WTC11 (cell line): ENCODE measurements at regions not wholly inside any gene's neighbourhood (a gene's known extent, or its start where the extent isn't known, plus 50 kb on each side); places are given as distances from the start of the nearest gene placed in this dataset.
"Not testable (repeated sequence)": the region's sequence is repeated elsewhere in the genome, so short reads cannot be mapped to it uniquely, and the experiment has no call there.

ENCODE experiments used
- ATAC-seq: fragments of 200-7000 bp; cut with Tn5 transposase; 2 replicates; pipeline ENCODE4 v1.10.0; 2021; ENCODE audit warnings: mild to moderate bottlenecking, moderate library complexity
- CTCF ChIA-PET: fragments of 300-600 bp; sonication (Branson Sonifier 250); formaldehyde crosslinking; loops from one replicate; lab custom pipeline; 2021; ENCODE audit warnings: antibody characterized with exemption; lab: Charles Lee
- POLR2A ChIA-PET: fragments of 350-600 bp; sonication (Branson Sonifier 250); formaldehyde crosslinking; loops from one replicate; lab custom pipeline; 2021; ENCODE audit warnings: antibody characterized with exemption; lab: Charles Lee
- DNase-seq: peaks from one replicate; pipeline ENCODE4 v3.0.0; 2021; ENCODE audit warnings: low spot score
- H3K27ac Mint-ChIP-seq: 2 replicates; pipeline ENCODE4 v1.8.0; 2021; ENCODE audit warnings: mixed read lengths
- H3K27me3 Mint-ChIP-seq: 2 replicates; pipeline ENCODE4 v1.8.0; 2021; ENCODE audit warnings: low read depth, mild to moderate bottlenecking, moderate library complexity, mixed read lengths
- H3K36me3 Mint-ChIP-seq: 2 replicates; pipeline ENCODE4 v1.8.0; 2021; ENCODE audit warnings: mixed read lengths
- H3K4me1 Mint-ChIP-seq: 2 replicates; pipeline ENCODE4 v1.8.0; 2022; ENCODE audit warnings: mixed read lengths
- H3K4me3 Mint-ChIP-seq: 2 replicates; pipeline ENCODE4 v1.8.0; 2021; ENCODE audit warnings: mild to moderate bottlenecking, moderate library complexity, mixed read lengths
- H3K9me3 Mint-ChIP-seq: 2 replicates; pipeline ENCODE4 v1.8.0; 2021; ENCODE audit warnings: mixed read lengths
- ATF1 ChIP-seq: sonication (generic); formaldehyde crosslinking; IDR thresholded peaks from 2 replicates; pipeline ENCODE4 v1.8.1; 2023; ENCODE audit warnings: mild to moderate bottlenecking, moderate library complexity, missing genetic modification reagents
- EMX1 ChIP-seq: fragments of 250-450 bp; sonication (Bioruptor Pico); IDR thresholded peaks from 2 replicates; pipeline ENCODE4 v1.8.0; 2021; ENCODE audit warnings: mild to moderate bottlenecking
- ETV6 ChIP-seq: sonication (generic); formaldehyde crosslinking; IDR thresholded peaks from 2 replicates; pipeline ENCODE4 v1.8.1; 2022; ENCODE audit warnings: mild to moderate bottlenecking, missing genetic modification reagents
- FOXJ3 ChIP-seq: sonication (generic); formaldehyde crosslinking; IDR thresholded peaks from 2 replicates; pipeline ENCODE4 v1.9.0; 2021; ENCODE audit warnings: missing genetic modification reagents, mild to moderate bottlenecking, borderline replicate concordance
- GABPB1 ChIP-seq: sonication (generic); formaldehyde crosslinking; IDR thresholded peaks from 2 replicates; pipeline ENCODE4 v1.8.1; 2023; ENCODE audit warnings: mild to moderate bottlenecking, missing genetic modification reagents
- NFYB ChIP-seq: sonication (generic); formaldehyde crosslinking; conservative IDR thresholded peaks from 2 replicates; pipeline ENCODE4 v1.8.0; 2022; ENCODE audit warnings: low read depth, missing genetic modification reagents
- NR1H2 ChIP-seq: sonication (generic); formaldehyde crosslinking; IDR thresholded peaks from 2 replicates; pipeline ENCODE4 v1.9.0; 2021; ENCODE audit warnings: mild to moderate bottlenecking, moderate library complexity, missing genetic modification reagents
- SMAD4 ChIP-seq: sonication (generic); formaldehyde crosslinking; IDR thresholded peaks from 2 replicates; pipeline ENCODE4 v1.8.0; 2022; ENCODE audit warnings: mild to moderate bottlenecking, missing genetic modification reagents
- ZNF121 ChIP-seq: sonication (generic); formaldehyde crosslinking; IDR thresholded peaks from 2 replicates; pipeline ENCODE4 v1.8.0; 2023; ENCODE audit warnings: missing genetic modification reagents
- ZNF219 ChIP-seq: sonication (generic); formaldehyde crosslinking; IDR thresholded peaks from 2 replicates; pipeline ENCODE4 v1.8.0; 2023; ENCODE audit warnings: missing genetic modification reagents, mild to moderate bottlenecking, borderline replicate concordance
- ZNF423 ChIP-seq: fragments of 250-450 bp; sonication (Bioruptor Pico); IDR thresholded peaks from 2 replicates; pipeline ENCODE4 v2.1.2; 2022; ENCODE audit warnings: mild to moderate bottlenecking, moderate library complexity
- ZNF671 ChIP-seq: fragments of 250-450 bp; sonication (Bioruptor Pico); IDR thresholded peaks from 2 replicates; pipeline ENCODE4 v1.8.0; 2021; ENCODE audit warnings: mild to moderate bottlenecking
- ZSCAN18 ChIP-seq: fragments of 250-450 bp; sonication (Bioruptor Pico); IDR thresholded peaks from 2 replicates; pipeline ENCODE4 v2.1.2; 2022; ENCODE audit warnings: mild to moderate bottlenecking, moderate library complexity
- TF ChIP-seq, protein P1 (sequence below): sonication (generic); formaldehyde crosslinking; IDR thresholded peaks from 2 replicates; pipeline ENCODE4 v1.8.1; 2023; ENCODE audit warnings: mild to moderate bottlenecking, missing genetic modification reagents, borderline replicate concordance
- TF ChIP-seq, protein P2 (sequence below): sonication (generic); formaldehyde crosslinking; IDR thresholded peaks from 2 replicates; pipeline ENCODE4 v1.8.1; 2022; ENCODE audit warnings: low read depth, mild to moderate bottlenecking, moderate library complexity, missing genetic modification reagents, borderline replicate concordance
- TF ChIP-seq, protein P3 (sequence below): sonication (generic); formaldehyde crosslinking; IDR thresholded peaks from 2 replicates; pipeline ENCODE4 v1.8.0; 2022; ENCODE audit warnings: mild to moderate bottlenecking, missing genetic modification reagents
- TF ChIP-seq, protein P4 (sequence below): sonication (generic); formaldehyde crosslinking; conservative IDR thresholded peaks from 2 replicates; pipeline ENCODE4 v1.8.1; 2023; ENCODE audit warnings: mild to moderate bottlenecking, low read depth, missing genetic modification reagents, moderate library complexity

DNA sequence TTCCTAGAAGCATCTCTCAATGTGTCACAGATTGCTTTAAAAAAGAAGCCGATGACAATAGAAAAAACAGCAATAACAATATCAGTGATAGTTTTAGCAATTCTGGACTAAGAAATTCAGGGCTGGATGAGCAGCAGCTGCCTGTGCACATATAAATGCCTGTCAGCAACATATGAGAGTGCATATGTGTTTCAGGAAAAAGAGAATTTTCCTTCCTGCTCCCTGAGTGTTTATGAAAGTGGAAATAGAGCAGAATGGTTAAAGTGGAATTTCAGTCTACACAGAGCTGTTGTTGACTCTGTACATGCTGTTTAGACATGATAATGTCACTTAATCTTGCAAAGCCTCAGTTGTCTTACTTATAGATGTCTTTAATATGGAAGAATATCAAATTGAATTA lies 164.4 kb upstream of the PCDH7 start (continued):
- TF ChIP-seq, protein P1, sequence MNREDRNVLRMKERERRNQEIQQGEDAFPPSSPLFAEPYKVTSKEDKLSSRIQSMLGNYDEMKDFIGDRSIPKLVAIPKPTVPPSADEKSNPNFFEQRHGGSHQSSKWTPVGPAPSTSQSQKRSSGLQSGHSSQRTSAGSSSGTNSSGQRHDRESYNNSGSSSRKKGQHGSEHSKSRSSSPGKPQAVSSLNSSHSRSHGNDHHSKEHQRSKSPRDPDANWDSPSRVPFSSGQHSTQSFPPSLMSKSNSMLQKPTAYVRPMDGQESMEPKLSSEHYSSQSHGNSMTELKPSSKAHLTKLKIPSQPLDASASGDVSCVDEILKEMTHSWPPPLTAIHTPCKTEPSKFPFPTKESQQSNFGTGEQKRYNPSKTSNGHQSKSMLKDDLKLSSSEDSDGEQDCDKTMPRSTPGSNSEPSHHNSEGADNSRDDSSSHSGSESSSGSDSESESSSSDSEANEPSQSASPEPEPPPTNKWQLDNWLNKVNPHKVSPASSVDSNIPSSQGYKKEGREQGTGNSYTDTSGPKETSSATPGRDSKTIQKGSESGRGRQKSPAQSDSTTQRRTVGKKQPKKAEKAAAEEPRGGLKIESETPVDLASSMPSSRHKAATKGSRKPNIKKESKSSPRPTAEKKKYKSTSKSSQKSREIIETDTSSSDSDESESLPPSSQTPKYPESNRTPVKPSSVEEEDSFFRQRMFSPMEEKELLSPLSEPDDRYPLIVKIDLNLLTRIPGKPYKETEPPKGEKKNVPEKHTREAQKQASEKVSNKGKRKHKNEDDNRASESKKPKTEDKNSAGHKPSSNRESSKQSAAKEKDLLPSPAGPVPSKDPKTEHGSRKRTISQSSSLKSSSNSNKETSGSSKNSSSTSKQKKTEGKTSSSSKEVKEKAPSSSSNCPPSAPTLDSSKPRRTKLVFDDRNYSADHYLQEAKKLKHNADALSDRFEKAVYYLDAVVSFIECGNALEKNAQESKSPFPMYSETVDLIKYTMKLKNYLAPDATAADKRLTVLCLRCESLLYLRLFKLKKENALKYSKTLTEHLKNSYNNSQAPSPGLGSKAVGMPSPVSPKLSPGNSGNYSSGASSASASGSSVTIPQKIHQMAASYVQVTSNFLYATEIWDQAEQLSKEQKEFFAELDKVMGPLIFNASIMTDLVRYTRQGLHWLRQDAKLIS (CRISPR knock-in tag), result no peak
- TF ChIP-seq, protein P2, sequence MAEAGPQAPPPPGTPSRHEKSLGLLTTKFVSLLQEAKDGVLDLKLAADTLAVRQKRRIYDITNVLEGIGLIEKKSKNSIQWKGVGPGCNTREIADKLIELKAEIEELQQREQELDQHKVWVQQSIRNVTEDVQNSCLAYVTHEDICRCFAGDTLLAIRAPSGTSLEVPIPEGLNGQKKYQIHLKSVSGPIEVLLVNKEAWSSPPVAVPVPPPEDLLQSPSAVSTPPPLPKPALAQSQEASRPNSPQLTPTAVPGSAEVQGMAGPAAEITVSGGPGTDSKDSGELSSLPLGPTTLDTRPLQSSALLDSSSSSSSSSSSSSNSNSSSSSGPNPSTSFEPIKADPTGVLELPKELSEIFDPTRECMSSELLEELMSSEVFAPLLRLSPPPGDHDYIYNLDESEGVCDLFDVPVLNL (CRISPR knock-in tag), result no peak
- TF ChIP-seq ZNF423 (CRISPR knock-in tag) (no peak), ZNF671 (CRISPR knock-in tag) (no peak)

DNA sequence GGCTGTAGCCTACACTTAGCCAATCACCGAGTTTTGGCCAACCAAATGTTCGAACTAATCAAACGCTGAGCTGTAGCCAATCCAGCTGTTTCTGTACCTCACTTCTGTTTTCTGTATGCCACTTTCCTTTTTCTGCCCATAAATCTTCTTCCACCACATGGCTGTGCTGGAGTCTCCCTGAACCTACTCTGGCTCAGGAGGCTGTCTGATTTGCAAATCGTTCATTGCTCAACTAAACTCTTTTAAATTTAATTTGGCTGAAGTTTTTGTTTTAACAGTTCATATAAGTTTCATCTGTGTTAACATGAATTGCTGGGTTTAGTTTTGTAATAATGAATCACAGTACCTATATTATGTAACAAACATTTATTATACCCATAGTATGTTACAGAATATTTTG lies 160.7 kb upstream of the PCDH7 start:
- TF ChIP-seq NR1H2 (CRISPR knock-in tag) (no peak), SMAD4 (no peak), ZNF121 (CRISPR knock-in tag) (no peak), ZNF219 (CRISPR knock-in tag) (no peak), NFYB (no peak), EMX1 (no peak), ZSCAN18 (no peak), ETV6 (CRISPR knock-in tag) (no peak)
- TF ChIP-seq, protein P3, sequence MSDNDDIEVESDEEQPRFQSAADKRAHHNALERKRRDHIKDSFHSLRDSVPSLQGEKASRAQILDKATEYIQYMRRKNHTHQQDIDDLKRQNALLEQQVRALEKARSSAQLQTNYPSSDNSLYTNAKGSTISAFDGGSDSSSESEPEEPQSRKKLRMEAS (CRISPR knock-in tag), result no peak
- TF ChIP-seq, protein P4, sequence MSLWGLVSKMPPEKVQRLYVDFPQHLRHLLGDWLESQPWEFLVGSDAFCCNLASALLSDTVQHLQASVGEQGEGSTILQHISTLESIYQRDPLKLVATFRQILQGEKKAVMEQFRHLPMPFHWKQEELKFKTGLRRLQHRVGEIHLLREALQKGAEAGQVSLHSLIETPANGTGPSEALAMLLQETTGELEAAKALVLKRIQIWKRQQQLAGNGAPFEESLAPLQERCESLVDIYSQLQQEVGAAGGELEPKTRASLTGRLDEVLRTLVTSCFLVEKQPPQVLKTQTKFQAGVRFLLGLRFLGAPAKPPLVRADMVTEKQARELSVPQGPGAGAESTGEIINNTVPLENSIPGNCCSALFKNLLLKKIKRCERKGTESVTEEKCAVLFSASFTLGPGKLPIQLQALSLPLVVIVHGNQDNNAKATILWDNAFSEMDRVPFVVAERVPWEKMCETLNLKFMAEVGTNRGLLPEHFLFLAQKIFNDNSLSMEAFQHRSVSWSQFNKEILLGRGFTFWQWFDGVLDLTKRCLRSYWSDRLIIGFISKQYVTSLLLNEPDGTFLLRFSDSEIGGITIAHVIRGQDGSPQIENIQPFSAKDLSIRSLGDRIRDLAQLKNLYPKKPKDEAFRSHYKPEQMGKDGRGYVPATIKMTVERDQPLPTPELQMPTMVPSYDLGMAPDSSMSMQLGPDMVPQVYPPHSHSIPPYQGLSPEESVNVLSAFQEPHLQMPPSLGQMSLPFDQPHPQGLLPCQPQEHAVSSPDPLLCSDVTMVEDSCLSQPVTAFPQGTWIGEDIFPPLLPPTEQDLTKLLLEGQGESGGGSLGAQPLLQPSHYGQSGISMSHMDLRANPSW (CRISPR knock-in tag), result no peak
- ATAC-seq (no peak), DNase-seq (no peak)
- Mint-ChIP-seq H3K27me3 (no peaks in the 10 kb centered on the region), H3K9me3 (peaks cover 18% of the 10 kb centered on the region), H3K27ac (no peak overlapping the region), H3K36me3 (0 out of 2 replicates have a peak, but pooled peaks cover 3% of the 10 kb centered on the region), H3K4me1 (no peaks in the 10 kb centered on the region), H3K4me3 (no peak overlapping the region)
- ChIA-PET CTCF (no interaction called here), POLR2A (no interaction called here)

GRCh38 chr4:30586850-30587249 lies 133.3 kb upstream of the PCDH7 start:
- ATAC-seq, result peak; percentile 32; the same call in 1 of the 2 replicates
- ChIA-PET CTCF (no interaction called here), POLR2A (no interaction called here)
- H3K36me3 Mint-ChIP-seq, result no peaks in the 10 kb centered on the region
- H3K4me1 Mint-ChIP-seq, result no peaks in the 10 kb centered on the region
- no peak overlapping the region for H3K4me3 Mint-ChIP-seq
- no peaks in the 10 kb centered on the region for H3K27me3 Mint-ChIP-seq
- TF ChIP-seq FOXJ3, result no peak
- TF ChIP-seq GABPB1 (CRISPR knock-in tag), result no peak
- TF ChIP-seq ATF1 (CRISPR knock-in tag), result no peak
- H3K27ac Mint-ChIP-seq, result no peak overlapping the region
- no peak for DNase-seq
- H3K9me3 Mint-ChIP-seq, result 0 out of 2 replicates have a peak, but pooled peaks cover 3% of the 10 kb centered on the region

DNA sequence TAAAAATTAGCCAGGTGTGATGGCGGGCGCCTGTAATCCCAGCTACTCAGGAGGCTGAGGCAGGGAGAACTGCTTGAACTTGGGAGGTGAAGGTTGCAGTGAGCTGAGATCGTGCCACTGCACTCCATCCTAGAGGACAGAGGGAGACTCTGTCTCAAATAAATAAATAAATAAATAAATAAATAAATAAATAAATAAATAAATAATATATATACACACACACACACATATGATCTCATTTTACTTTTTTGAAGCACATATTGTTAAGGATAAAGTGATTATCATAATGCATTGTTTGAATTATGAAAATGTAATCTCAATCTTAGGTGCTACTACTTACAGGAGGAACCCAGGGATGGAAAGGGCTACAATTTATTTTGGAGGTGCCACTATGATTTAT lies 130.5 kb upstream of the PCDH7 start:
- H3K9me3 Mint-ChIP-seq, ATAC-seq, H3K4me3 Mint-ChIP-seq, H3K27me3 Mint-ChIP-seq, CTCF ChIA-PET, H3K4me1 Mint-ChIP-seq, DNase-seq, H3K36me3 Mint-ChIP-seq, H3K27ac Mint-ChIP-seq, POLR2A ChIA-PET: not testable (repeated sequence)
